ENCODE measurements at regions not wholly inside any gene's neighbourhood (a gene's known extent, or its start where the extent isn't known, plus 50 kb on each side); places are given as distances from the start of the nearest gene placed in this dataset.
"Not testable (repeated sequence)": the region's sequence is repeated elsewhere in the genome, so short reads cannot be mapped to it uniquely, and the experiment has no call there.

- no peak for DNase-seq (ENCODE audit: low read depth, low spot score)
- TF ChIP-seq POLR2AphosphoS5 (IDR thresholded peaks at IDR 0.05; ENCODE audit: borderline replicate concordance, low read depth, low read length), result no peak
- no peak for TF ChIP-seq FOXP2 (optimal IDR thresholded peaks at IDR 0.05; ENCODE audit: control extremely low read depth, extremely low read length, insufficient read depth)
- no peak for TF ChIP-seq EZH2 (IDR thresholded peaks at IDR 0.05)
- Histone ChIP-seq H3K4me3 (no peak overlapping the region), H3K9me3 (ENCODE audit: low read depth, low read length) (no peaks in the 10 kb centered on the region), H3K36me3 (ENCODE audit: insufficient read depth, low read length) (no peaks in the 10 kb centered on the region), H3K27ac (no peak overlapping the region), H3K9ac (ENCODE audit: insufficient read length) (no peak overlapping the region)
Measured at GRCh38 chr2:83901317-83901716, 557.8 kb downstream of the SUCLG1 start.

- no peak overlapping the region for H3K9ac ChIP-seq (ENCODE audit: insufficient read length)
- TF ChIP-seq EZH2 (IDR thresholded peaks at IDR 0.05) (no peak), FOXP2 (optimal IDR thresholded peaks at IDR 0.05; ENCODE audit: control extremely low read depth, extremely low read length, insufficient read depth) (no peak), POLR2AphosphoS5 (IDR thresholded peaks at IDR 0.05; ENCODE audit: borderline replicate concordance, low read depth, low read length) (no peak)
- no peak for DNase-seq (ENCODE audit: low read depth, low spot score)
- H3K9me3 ChIP-seq (ENCODE audit: low read depth, low read length), result no peaks in the 10 kb centered on the region
- no peak overlapping the region for H3K4me3 ChIP-seq
- H3K27ac ChIP-seq, result no peak overlapping the region
- no peaks in the 10 kb centered on the region for H3K36me3 ChIP-seq (ENCODE audit: insufficient read depth, low read length)
Measured at GRCh38 chr2:83900862-83901261, 558.2 kb downstream of the SUCLG1 start.

GRCh38 chr2:83899271-83899670 lies 559.8 kb downstream of the SUCLG1 start:
- Histone ChIP-seq H3K9me3 (ENCODE audit: low read depth, low read length) (no peaks in the 10 kb centered on the region), H3K9ac (ENCODE audit: insufficient read length) (no peak overlapping the region), H3K27ac (no peak overlapping the region), H3K36me3 (ENCODE audit: insufficient read depth, low read length) (no peaks in the 10 kb centered on the region), H3K4me3 (no peak overlapping the region)
- no peak for DNase-seq (ENCODE audit: low read depth, low spot score)
- TF ChIP-seq EZH2 (IDR thresholded peaks at IDR 0.05), result no peak
- TF ChIP-seq FOXP2 (optimal IDR thresholded peaks at IDR 0.05; ENCODE audit: control extremely low read depth, extremely low read length, insufficient read depth), result no peak
- no peak for TF ChIP-seq POLR2AphosphoS5 (IDR thresholded peaks at IDR 0.05; ENCODE audit: borderline replicate concordance, low read depth, low read length)

- no peak for TF ChIP-seq FOXP2 (optimal IDR thresholded peaks at IDR 0.05; ENCODE audit: control extremely low read depth, extremely low read length, insufficient read depth)
- TF ChIP-seq POLR2AphosphoS5 (IDR thresholded peaks at IDR 0.05; ENCODE audit: borderline replicate concordance, low read depth, low read length), result no peak
- TF ChIP-seq EZH2 (IDR thresholded peaks at IDR 0.05), result no peak
- no peaks in the 10 kb centered on the region for H3K36me3 ChIP-seq (ENCODE audit: insufficient read depth, low read length)
- no peak overlapping the region for H3K9ac ChIP-seq (ENCODE audit: insufficient read length)
- no peak overlapping the region for H3K27ac ChIP-seq
- no peak overlapping the region for H3K4me3 ChIP-seq
- no peaks in the 10 kb centered on the region for H3K9me3 ChIP-seq (ENCODE audit: low read depth, low read length)
- DNase-seq (ENCODE audit: low read depth, low spot score), result no peak
Measured at GRCh38 chr2:83894976-83895375, 564.1 kb downstream of the SUCLG1 start.

GRCh38 chr2:83887757-83888156 lies 571.3 kb downstream of the SUCLG1 start:
- TF ChIP-seq FOXP2 (optimal IDR thresholded peaks at IDR 0.05; ENCODE audit: control extremely low read depth, extremely low read length, insufficient read depth) (no peak), EZH2 (IDR thresholded peaks at IDR 0.05) (no peak), POLR2AphosphoS5 (IDR thresholded peaks at IDR 0.05; ENCODE audit: borderline replicate concordance, low read depth, low read length) (no peak)
- H3K36me3 ChIP-seq (ENCODE audit: insufficient read depth, low read length), result no peaks in the 10 kb centered on the region
- DNase-seq (ENCODE audit: low read depth, low spot score), result no peak
- H3K9ac ChIP-seq (ENCODE audit: insufficient read length), result no peak overlapping the region
- no peaks in the 10 kb centered on the region for H3K9me3 ChIP-seq (ENCODE audit: low read depth, low read length)
- no peak overlapping the region for H3K4me3 ChIP-seq
- no peak overlapping the region for H3K27ac ChIP-seq

GRCh38 chr2:83879127-83879526 lies 580.0 kb downstream of the SUCLG1 start:
- no peaks in the 10 kb centered on the region for H3K9me3 ChIP-seq (ENCODE audit: low read depth, low read length)
- no peak overlapping the region for H3K27ac ChIP-seq
- no peaks in the 10 kb centered on the region for H3K36me3 ChIP-seq (ENCODE audit: insufficient read depth, low read length)
- H3K4me3 ChIP-seq, result no peak overlapping the region
- DNase-seq (ENCODE audit: low read depth, low spot score), result no peak
- no peak overlapping the region for H3K9ac ChIP-seq (ENCODE audit: insufficient read length)
- TF ChIP-seq POLR2AphosphoS5 (IDR thresholded peaks at IDR 0.05; ENCODE audit: borderline replicate concordance, low read depth, low read length), result no peak
- TF ChIP-seq FOXP2 (optimal IDR thresholded peaks at IDR 0.05; ENCODE audit: control extremely low read depth, extremely low read length, insufficient read depth), result no peak
- no peak for TF ChIP-seq EZH2 (IDR thresholded peaks at IDR 0.05)

- not testable (repeated sequence) for H3K4me3 ChIP-seq; H3K36me3 ChIP-seq (ENCODE audit: insufficient read depth, low read length); H3K27ac ChIP-seq; H3K9me3 ChIP-seq (ENCODE audit: low read depth, low read length); H3K9ac ChIP-seq (ENCODE audit: insufficient read length); DNase-seq (ENCODE audit: low read depth, low spot score)
Measured at GRCh38 chr2:83877261-83877660, 581.8 kb downstream of the SUCLG1 start.

GRCh38 chr2:83874712-83875430 lies 584.2 kb downstream of the SUCLG1 start:
- no peaks in the 10 kb centered on the region for H3K9me3 ChIP-seq (ENCODE audit: low read depth, low read length)

GRCh38 chr2:83874066-83874465 lies 585.0 kb downstream of the SUCLG1 start:
- Histone ChIP-seq H3K9ac (ENCODE audit: insufficient read length) (no peak overlapping the region), H3K27ac (no peak overlapping the region), H3K4me3 (no peak overlapping the region), H3K9me3 (ENCODE audit: low read depth, low read length) (no peaks in the 10 kb centered on the region), H3K36me3 (ENCODE audit: insufficient read depth, low read length) (no peaks in the 10 kb centered on the region)
- DNase-seq (ENCODE audit: low read depth, low spot score), result no peak
- TF ChIP-seq FOXP2 (optimal IDR thresholded peaks at IDR 0.05; ENCODE audit: control extremely low read depth, extremely low read length, insufficient read depth) (no peak), EZH2 (IDR thresholded peaks at IDR 0.05) (no peak), POLR2AphosphoS5 (IDR thresholded peaks at IDR 0.05; ENCODE audit: borderline replicate concordance, low read depth, low read length) (no peak)

More at GRCh38 chr2:83874712-83875430, 584.2 kb downstream of the SUCLG1 start:
- no peak for DNase-seq (ENCODE audit: low read depth, low spot score)
- Histone ChIP-seq H3K4me3 (no peak overlapping the region), H3K27ac (no peak overlapping the region), H3K36me3 (ENCODE audit: insufficient read depth, low read length) (no peaks in the 10 kb centered on the region), H3K9ac (ENCODE audit: insufficient read length) (no peak overlapping the region)
- no peak for TF ChIP-seq FOXP2 (optimal IDR thresholded peaks at IDR 0.05; ENCODE audit: control extremely low read depth, extremely low read length, insufficient read depth)
- TF ChIP-seq POLR2AphosphoS5 (IDR thresholded peaks at IDR 0.05; ENCODE audit: borderline replicate concordance, low read depth, low read length), result no peak
- TF ChIP-seq EZH2 (IDR thresholded peaks at IDR 0.05), result no peak

Data from SK-N-MC (cell line).